Gastrocnemius medialis (tissue), 4 donors: ENCODE measurements at regions not wholly inside any gene's neighbourhood (a gene's known extent, or its start where the extent isn't known, plus 50 kb on each side); places are given as distances from the start of the nearest gene placed in this dataset.

Experiments
- ATAC-seq, 2 donors: fragments of 150-250 bp; one replicate each; pipeline ENCODE4 v1.9.1; 2016
- DNase-seq, 2 donors: peaks; one replicate each; pipeline ENCODE4 v3.0.0-alpha.2; 2019
- H3K27ac ChIP-seq, 4 donors: fragments of 200-600 bp; sonication (generic); 1 replicate in 1 of 4; 2 replicates in 3 of 4; pipeline ENCODE4 v1.5.1; 2016 to 2018; ENCODE audit warnings: mild to moderate bottlenecking in 2 of 4, moderate library complexity in 1 of 4
- H3K27me3 ChIP-seq, 3 donors: fragments of 200-600 bp; sonication (generic) in 2 of 3; 1 replicate in 1 of 3; 2 replicates in 2 of 3; pipeline versions ENCODE4 v1.5.1 to v1.6.0; 2016 to 2019; ENCODE audit warnings: mild to moderate bottlenecking in 1 of 3, moderate library complexity in 1 of 3
- H3K36me3 ChIP-seq, 2 donors: fragments of 200-600 bp; sonication (generic) in 1 of 2; one replicate each; pipeline ENCODE4 v1.5.1; 2017 to 2018
- H3K4me1 ChIP-seq, 2 donors: fragments of 200-600 bp; sonication (generic) in 1 of 2; one replicate each; pipeline ENCODE4 v1.5.1; 2016 to 2017; ENCODE audit warnings: mild to moderate bottlenecking in 2 of 2
- H3K4me3 ChIP-seq, 4 donors: fragments of 200-600 bp; sonication (generic) in 3 of 4; 1 replicate in 1 of 4; 2 replicates in 3 of 4; pipeline ENCODE4 v1.5.1; 2016 to 2019; ENCODE audit warnings: mild to moderate bottlenecking in 2 of 4
- H3K9me3 ChIP-seq, 3 donors: fragments of 200-600 bp; sonication (generic) in 2 of 3; 1 replicate in 1 of 3; 2 replicates in 2 of 3; pipeline ENCODE4 v1.5.1; 2016 to 2019
- POLR2A ChIP-seq, 2 donors: fragments of 450-650 bp; IDR thresholded peaks; one replicate each; pipeline ENCODE4 v1.6.1; 2017; ENCODE audit warnings: antibody characterized with exemption in 2 of 2, mild to moderate bottlenecking in 2 of 2, moderate library complexity in 2 of 2
- in situ Hi-C, 4 donors: fragments of 200-750 bp; cut with MboI; loops; one replicate each; pipeline versions ENCODE4 v1.15.0 to v1.8.0; 2017; ENCODE audit warnings: low sequenced_read_pairs in 4 of 4
- intact Hi-C: fragments of 100-400 bp; cut with DNase I; formaldehyde crosslinking; loops from one replicate; pipeline ENCODE4 v1.15.1; 2023; ENCODE audit warnings: low total_unique reads
- TF ChIP-seq, protein P1 (sequence below), 5 experiments: fragments of 450-650 bp in 3 of 5; fragments of 200-600 bp in 2 of 5; sonication (generic) in 2 of 5; IDR thresholded peaks in 4 of 5; conservative IDR thresholded peaks in 1 of 5; 1 replicate in 4 of 5; 2 replicates in 1 of 5; pipeline ENCODE4 v1.5.1; 2016 to 2019; ENCODE audit warnings: antibody characterized with exemption in 5 of 5, mild to moderate bottlenecking in 3 of 5, moderate library complexity in 3 of 5

- no peak overlapping the region for H3K4me3 ChIP-seq
- no peak for DNase-seq
- intact Hi-C loops (no loop called here), in situ Hi-C loops (loop anchor here in 1 of 4 donors (25.0 kb wide), 1 partner anchor 1051 kb away; no protein-coding TSS in a partner anchor)
- H3K4me1 ChIP-seq: no peaks in the 10 kb centered on the region
- ATAC-seq: no peak
- H3K27me3 ChIP-seq: no peaks in the 10 kb centered on the region
- no peaks in the 10 kb centered on the region for H3K36me3 ChIP-seq
- TF ChIP-seq, protein P1, sequence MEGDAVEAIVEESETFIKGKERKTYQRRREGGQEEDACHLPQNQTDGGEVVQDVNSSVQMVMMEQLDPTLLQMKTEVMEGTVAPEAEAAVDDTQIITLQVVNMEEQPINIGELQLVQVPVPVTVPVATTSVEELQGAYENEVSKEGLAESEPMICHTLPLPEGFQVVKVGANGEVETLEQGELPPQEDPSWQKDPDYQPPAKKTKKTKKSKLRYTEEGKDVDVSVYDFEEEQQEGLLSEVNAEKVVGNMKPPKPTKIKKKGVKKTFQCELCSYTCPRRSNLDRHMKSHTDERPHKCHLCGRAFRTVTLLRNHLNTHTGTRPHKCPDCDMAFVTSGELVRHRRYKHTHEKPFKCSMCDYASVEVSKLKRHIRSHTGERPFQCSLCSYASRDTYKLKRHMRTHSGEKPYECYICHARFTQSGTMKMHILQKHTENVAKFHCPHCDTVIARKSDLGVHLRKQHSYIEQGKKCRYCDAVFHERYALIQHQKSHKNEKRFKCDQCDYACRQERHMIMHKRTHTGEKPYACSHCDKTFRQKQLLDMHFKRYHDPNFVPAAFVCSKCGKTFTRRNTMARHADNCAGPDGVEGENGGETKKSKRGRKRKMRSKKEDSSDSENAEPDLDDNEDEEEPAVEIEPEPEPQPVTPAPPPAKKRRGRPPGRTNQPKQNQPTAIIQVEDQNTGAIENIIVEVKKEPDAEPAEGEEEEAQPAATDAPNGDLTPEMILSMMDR (IDR thresholded peaks at IDR 0.05 in 4 of 5, conservative IDR thresholded peaks at IDR 0.05 in 1 of 5): no peak
- no peak for TF ChIP-seq POLR2A (IDR thresholded peaks at IDR 0.05)
- H3K9me3 ChIP-seq: no peaks in the 10 kb centered on the region
- no peak overlapping the region for H3K27ac ChIP-seq
Observed at GRCh38 chr20:61113731-61114130, 138.3 kb upstream of the CDH4 start.

- TF ChIP-seq, protein P1 (IDR thresholded peaks at IDR 0.05 in 4 of 5, conservative IDR thresholded peaks at IDR 0.05 in 1 of 5): no peak
- TF ChIP-seq POLR2A (IDR thresholded peaks at IDR 0.05): no peak
- no peak overlapping the region for H3K27ac ChIP-seq
- intact Hi-C loops (no loop called here), in situ Hi-C loops (loop anchor here in 1 of 4 donors (25.0 kb wide), 1 partner anchor 1052 kb away; no protein-coding TSS in a partner anchor)
- no peaks in the 10 kb centered on the region for H3K36me3 ChIP-seq
- ATAC-seq (no peak), DNase-seq (no peak)
- H3K9me3 ChIP-seq: no peaks in the 10 kb centered on the region
- H3K4me1 ChIP-seq: no peaks in the 10 kb centered on the region
- no peak overlapping the region for H3K4me3 ChIP-seq
- H3K27me3 ChIP-seq: peaks cover 0 to 4% (median 2%) of the 10 kb centered on the region in 3 donors
Observed at GRCh38 chr20:61114493-61115175, 137.4 kb upstream of the CDH4 start.

GRCh38 chr20:61115364-61116065 is 136.5 kb upstream of the CDH4 start:
- Histone ChIP-seq H3K27me3 (peaks cover 0 to 4% (median 2%) of the 10 kb centered on the region in 3 donors), H3K4me1 (no peaks in the 10 kb centered on the region), H3K4me3 (no peak overlapping the region), H3K36me3 (no peaks in the 10 kb centered on the region), H3K9me3 (no peaks in the 10 kb centered on the region), H3K27ac (no peak overlapping the region)
- DNase-seq: no peak
- in situ Hi-C loops: loop anchor here in 1 of 4 donors (25.0 kb wide), 1 partner anchor 1053 kb away; no protein-coding TSS in a partner anchor
- no peak for ATAC-seq
- intact Hi-C loops: no loop called here
- no peak for TF ChIP-seq POLR2A (IDR thresholded peaks at IDR 0.05)
- TF ChIP-seq, protein P1 (IDR thresholded peaks at IDR 0.05 in 4 of 5, conservative IDR thresholded peaks at IDR 0.05 in 1 of 5): no peak

GRCh38 chr20:61117725-61118124 is 134.3 kb upstream of the CDH4 start:
- ATAC-seq (no peak), DNase-seq (no peak)
- in situ Hi-C loops: loop anchor here in 1 of 4 donors (25.0 kb wide), 1 partner anchor 1055 kb away; no protein-coding TSS in a partner anchor
- no peaks in the 10 kb centered on the region for H3K36me3 ChIP-seq
- no peak overlapping the region for H3K27ac ChIP-seq
- no peaks in the 10 kb centered on the region for H3K9me3 ChIP-seq
- no peak for TF ChIP-seq POLR2A (IDR thresholded peaks at IDR 0.05)
- TF ChIP-seq, protein P1 (IDR thresholded peaks at IDR 0.05 in 4 of 5, conservative IDR thresholded peaks at IDR 0.05 in 1 of 5): no peak
- peaks cover 0 to 4% (median 2%) of the 10 kb centered on the region in 3 donors for H3K27me3 ChIP-seq
- intact Hi-C loops: no loop called here
- H3K4me3 ChIP-seq: no peak overlapping the region
- no peaks in the 10 kb centered on the region for H3K4me1 ChIP-seq
